ENCODE measurements at regions not wholly inside any gene's neighbourhood (a gene's known extent, or its start where the extent isn't known, plus 50 kb on each side); places are given as distances from the start of the nearest gene placed in this dataset.

DNA sequence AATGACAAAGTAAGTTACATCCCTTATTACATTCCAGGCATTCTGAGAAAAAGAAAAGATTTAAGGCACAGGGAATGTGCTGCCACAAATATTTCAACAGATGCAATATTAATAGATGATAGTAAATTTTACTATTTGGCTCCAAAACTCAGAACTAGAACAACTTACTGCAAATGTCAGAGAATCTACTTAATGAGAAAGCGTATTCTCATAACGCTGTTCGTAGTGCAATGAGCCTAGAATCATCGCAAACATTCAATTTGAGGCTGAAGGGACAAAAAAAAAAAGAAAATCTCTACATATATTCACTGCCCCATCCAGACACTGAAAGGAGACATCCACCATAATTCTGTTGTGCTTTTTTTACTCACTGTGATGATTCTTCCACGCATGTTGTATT is 272.1 kb upstream of the DOK6 start (continued):
- TF ChIP-seq, protein P1, sequence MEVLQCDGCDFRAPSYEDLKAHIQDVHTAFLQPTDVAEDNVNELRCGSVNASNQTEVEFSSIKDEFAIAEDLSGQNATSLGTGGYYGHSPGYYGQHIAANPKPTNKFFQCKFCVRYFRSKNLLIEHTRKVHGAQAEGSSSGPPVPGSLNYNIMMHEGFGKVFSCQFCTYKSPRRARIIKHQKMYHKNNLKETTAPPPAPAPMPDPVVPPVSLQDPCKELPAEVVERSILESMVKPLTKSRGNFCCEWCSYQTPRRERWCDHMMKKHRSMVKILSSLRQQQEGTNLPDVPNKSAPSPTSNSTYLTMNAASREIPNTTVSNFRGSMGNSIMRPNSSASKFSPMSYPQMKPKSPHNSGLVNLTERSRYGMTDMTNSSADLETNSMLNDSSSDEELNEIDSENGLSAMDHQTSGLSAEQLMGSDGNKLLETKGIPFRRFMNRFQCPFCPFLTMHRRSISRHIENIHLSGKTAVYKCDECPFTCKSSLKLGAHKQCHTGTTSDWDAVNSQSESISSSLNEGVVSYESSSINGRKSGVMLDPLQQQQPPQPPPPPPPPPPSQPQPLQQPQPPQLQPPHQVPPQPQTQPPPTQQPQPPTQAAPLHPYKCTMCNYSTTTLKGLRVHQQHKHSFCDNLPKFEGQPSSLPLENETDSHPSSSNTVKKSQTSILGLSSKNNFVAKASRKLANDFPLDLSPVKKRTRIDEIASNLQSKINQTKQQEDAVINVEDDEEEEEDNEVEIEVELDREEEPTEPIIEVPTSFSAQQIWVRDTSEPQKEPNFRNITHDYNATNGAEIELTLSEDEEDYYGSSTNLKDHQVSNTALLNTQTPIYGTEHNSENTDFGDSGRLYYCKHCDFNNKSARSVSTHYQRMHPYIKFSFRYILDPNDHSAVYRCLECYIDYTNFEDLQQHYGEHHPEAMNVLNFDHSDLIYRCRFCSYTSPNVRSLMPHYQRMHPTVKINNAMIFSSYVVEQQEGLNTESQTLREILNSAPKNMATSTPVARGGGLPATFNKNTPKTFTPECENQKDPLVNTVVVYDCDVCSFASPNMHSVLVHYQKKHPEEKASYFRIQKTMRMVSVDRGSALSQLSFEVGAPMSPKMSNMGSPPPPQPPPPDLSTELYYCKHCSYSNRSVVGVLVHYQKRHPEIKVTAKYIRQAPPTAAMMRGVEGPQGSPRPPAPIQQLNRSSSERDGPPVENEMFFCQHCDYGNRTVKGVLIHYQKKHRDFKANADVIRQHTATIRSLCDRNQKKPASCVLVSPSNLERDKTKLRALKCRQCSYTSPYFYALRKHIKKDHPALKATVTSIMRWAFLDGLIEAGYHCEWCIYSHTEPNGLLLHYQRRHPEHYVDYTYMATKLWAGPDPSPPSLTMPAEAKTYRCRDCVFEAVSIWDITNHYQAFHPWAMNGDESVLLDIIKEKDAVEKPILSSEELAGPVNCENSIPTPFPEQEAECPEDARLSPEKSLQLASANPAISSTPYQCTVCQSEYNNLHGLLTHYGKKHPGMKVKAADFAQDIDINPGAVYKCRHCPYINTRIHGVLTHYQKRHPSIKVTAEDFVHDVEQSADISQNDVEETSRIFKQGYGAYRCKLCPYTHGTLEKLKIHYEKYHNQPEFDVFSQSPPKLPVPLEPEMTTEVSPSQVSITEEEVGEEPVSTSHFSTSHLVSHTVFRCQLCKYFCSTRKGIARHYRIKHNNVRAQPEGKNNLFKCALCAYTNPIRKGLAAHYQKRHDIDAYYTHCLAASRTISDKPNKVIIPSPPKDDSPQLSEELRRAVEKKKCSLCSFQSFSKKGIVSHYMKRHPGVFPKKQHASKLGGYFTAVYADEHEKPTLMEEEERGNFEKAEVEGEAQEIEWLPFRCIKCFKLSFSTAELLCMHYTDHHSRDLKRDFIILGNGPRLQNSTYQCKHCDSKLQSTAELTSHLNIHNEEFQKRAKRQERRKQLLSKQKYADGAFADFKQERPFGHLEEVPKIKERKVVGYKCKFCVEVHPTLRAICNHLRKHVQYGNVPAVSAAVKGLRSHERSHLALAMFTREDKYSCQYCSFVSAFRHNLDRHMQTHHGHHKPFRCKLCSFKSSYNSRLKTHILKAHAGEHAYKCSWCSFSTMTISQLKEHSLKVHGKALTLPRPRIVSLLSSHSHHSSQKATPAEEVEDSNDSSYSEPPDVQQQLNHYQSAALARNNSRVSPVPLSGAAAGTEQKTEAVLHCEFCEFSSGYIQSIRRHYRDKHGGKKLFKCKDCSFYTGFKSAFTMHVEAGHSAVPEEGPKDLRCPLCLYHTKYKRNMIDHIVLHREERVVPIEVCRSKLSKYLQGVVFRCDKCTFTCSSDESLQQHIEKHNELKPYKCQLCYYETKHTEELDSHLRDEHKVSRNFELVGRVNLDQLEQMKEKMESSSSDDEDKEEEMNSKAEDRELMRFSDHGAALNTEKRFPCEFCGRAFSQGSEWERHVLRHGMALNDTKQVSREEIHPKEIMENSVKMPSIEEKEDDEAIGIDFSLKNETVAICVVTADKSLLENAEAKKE (CRISPR knock-in tag; IDR thresholded peaks at IDR 0.05): no peak
- TF ChIP-seq EZH2 (IDR thresholded peaks at IDR 0.05; ENCODE audit: low read depth, unreplicated experiment) (no peak), POLR2AphosphoS5 (IDR thresholded peaks at IDR 0.05; ENCODE audit: low read depth) (no peak), EZH2phosphoT487 (IDR thresholded peaks at IDR 0.05; ENCODE audit: unreplicated experiment) (no peak), ZNF331 (CRISPR knock-in tag; IDR thresholded peaks at IDR 0.05; ENCODE audit: low read depth) (no peak), JUNB (IDR thresholded peaks at IDR 0.05; ENCODE audit: unreplicated experiment) (no peak), CREB1 (CRISPR knock-in tag; IDR thresholded peaks at IDR 0.05; ENCODE audit: low read depth) (no peak), STAT1 (IDR thresholded peaks at IDR 0.05; ENCODE audit: unreplicated experiment) (no peak)
- TF ChIP-seq, protein P2, sequence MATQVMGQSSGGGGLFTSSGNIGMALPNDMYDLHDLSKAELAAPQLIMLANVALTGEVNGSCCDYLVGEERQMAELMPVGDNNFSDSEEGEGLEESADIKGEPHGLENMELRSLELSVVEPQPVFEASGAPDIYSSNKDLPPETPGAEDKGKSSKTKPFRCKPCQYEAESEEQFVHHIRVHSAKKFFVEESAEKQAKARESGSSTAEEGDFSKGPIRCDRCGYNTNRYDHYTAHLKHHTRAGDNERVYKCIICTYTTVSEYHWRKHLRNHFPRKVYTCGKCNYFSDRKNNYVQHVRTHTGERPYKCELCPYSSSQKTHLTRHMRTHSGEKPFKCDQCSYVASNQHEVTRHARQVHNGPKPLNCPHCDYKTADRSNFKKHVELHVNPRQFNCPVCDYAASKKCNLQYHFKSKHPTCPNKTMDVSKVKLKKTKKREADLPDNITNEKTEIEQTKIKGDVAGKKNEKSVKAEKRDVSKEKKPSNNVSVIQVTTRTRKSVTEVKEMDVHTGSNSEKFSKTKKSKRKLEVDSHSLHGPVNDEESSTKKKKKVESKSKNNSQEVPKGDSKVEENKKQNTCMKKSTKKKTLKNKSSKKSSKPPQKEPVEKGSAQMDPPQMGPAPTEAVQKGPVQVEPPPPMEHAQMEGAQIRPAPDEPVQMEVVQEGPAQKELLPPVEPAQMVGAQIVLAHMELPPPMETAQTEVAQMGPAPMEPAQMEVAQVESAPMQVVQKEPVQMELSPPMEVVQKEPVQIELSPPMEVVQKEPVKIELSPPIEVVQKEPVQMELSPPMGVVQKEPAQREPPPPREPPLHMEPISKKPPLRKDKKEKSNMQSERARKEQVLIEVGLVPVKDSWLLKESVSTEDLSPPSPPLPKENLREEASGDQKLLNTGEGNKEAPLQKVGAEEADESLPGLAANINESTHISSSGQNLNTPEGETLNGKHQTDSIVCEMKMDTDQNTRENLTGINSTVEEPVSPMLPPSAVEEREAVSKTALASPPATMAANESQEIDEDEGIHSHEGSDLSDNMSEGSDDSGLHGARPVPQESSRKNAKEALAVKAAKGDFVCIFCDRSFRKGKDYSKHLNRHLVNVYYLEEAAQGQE (IDR thresholded peaks at IDR 0.05; ENCODE audit: unreplicated experiment): no peak
